COLO829 (cell line): ENCODE measurements at regions not wholly inside any gene's neighbourhood (a gene's known extent, or its start where the extent isn't known, plus 50 kb on each side); places are given as distances from the start of the nearest gene placed in this dataset.

Experiments used
- DNase-seq: peaks from one replicate; pipeline ENCODE4 v3.0.0; 2012; ENCODE audit warnings: low spot score

DNA sequence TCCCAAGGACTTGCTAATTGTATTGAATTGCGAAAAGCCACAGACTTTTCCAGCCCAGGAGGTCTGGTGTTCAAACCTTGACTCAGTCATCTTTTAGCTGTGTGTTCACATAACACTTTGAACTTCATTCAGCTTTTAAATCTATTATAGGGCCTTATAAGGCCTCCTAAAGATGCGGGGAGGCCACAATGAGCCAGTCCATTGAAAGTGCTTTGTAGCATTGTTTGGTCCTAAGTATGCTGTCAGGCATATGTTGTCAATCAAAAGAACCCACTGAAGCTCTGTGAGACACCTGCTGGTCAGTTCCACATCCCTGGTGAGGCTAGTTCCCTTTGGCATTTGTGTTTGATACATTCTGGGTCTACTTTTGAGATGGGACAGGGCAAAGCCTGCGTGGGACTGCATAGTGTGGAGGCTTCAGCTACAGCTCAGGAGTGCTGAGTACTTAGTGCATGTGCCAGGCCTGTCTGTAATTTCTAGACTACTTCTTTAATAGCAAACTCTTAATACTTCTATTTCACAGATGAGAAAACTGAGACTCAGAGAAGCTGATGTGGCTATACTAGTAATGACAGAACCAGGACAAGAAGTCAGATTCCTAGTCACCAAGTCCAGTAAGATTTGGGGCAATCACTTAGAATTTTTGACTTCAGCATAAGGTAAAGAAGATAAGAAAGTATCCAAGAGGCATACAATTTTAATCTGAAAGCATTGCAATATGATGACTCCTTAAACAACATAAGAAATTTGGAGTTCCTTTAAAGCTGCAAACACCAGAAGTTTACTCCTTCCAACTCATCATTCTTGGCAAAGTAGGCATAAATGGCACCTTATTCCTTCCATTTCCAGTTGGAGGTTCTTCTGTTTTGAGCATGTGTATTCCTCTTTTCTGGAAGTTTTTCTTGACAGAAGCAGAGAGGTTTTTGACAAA, 213.0 kb downstream of the PDCD6IP start:
- DNase-seq, result peak; percentile 39

DNA sequence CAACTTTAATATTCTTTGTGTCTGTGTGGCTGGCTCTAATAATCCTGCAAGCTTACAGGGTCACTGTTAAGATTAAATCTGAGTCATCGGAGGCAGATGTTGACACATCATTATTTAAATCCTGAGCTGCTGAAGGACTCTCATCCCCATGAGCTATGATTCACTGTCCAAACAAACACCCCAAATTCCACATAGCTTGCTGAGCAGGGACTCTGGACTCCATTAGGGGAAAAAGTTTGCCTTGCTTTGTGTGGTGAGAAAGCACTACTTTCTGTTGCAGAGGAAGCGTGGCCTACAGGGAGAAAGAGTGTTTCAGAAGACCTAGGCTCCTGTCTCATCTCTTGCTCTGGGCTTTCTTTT, 213.7 kb downstream of the PDCD6IP start:
- DNase-seq, result peak; percentile 65

DNA sequence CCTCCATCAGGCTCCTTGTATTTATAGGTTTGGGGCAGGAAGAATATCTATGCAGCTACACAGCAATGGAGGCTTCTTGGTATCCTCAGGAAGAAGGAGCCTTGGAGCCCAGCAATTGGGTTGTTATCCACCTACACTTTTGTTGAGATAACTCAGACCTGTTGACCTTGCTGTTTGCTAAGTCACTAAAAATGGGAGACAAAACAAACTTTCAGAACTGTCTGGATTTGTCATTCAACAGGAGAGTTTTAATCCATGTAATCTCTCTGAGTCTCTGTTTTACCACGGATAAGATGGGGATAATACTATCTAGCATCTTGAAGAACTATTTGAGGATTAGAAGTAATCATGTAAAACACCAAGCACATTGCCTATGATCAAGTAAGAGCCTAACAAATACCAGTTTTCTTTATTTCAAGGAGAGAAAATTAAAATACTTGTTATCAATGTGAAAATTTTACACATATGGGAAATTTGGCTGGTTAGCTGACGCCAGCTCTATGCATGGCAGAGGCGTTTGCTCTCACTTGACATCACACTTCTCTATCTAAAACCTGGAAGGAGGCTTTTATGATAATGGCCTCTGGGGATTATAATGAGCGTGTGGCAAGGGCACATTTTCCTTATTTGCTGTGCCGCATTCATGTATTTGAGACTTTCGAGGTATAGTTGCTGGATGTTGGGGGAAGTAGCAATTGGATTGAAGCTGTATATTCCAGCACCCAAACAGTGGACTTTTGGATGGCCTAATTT, 215.6 kb downstream of the PDCD6IP start:
- DNase-seq, result no peak

DNA sequence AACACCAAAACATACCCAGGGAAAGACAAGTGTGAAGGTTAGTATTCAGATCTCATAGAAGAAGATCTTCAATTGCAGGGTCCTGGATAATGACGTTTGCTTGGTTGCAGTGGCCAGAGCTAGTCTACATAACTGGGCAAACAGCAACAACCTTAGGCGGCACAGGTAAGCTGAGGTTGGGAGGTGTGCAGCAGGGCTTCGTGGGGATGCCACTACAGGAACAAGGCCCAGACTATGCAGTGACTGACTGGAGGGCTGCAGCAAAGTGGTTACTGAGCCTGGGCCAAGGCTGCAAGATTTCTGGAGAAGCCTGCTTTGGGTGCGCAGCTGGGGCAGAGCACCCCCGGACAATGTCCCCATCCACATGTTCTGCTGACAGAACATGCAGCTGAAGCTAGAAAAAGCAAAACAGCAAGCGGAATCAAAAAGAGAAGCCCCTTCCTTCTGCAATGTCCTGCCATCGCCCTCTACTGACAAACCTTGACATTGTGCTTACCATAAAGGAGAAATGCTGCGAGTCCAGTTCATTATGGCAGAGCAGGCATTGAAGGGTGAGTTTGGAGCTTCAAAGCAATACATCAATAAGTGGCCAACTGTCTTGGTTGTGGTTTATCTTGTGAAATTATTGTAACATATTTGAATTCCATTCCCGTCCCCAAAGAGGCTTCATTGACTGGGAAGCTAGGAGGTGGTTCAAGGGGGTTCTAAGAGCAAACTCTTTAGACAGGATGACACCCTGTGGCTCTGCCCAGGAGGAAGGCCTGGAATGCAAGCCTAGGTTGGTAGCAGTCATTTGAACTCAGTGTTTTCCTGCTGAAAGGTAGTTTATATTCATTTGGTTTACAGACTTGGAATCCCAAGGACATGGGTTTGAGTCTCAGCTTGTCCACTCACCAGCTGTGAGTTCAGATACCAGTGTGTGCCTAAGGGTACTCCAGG, 217.0 kb downstream of the PDCD6IP start:
- DNase-seq, result no peak

DNA sequence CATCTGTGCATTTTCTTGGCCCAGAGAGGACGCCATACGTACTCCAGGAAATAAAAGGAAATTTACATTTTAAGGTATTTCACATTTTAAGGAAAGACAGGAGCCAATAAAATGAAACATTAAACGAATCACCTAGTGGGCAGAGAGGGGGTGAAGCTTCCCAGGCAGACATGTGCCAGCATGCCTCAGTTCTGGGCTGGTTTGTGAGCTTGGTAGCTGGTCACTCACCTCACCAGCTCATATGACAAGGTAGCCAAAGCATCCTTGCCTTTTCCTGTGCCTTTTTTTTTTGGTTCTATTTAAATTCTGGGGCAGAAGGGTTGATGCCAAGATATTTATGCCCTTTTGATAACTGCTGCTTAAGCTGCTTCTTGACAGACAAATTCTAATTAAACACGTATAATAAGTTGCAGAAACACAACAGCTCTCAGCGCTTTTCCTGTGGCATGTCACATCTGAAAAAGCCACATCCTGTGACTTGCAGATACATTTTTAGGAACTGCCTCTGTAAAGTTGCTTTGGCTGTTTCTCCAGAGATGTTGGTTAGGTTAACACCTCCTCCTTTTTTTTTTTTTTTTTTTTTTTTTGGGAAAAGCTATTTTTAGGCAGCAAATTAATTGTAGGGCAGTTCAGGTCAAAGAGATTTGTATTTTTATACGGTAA, 218.6 kb downstream of the PDCD6IP start:
- no peak for DNase-seq

DNA sequence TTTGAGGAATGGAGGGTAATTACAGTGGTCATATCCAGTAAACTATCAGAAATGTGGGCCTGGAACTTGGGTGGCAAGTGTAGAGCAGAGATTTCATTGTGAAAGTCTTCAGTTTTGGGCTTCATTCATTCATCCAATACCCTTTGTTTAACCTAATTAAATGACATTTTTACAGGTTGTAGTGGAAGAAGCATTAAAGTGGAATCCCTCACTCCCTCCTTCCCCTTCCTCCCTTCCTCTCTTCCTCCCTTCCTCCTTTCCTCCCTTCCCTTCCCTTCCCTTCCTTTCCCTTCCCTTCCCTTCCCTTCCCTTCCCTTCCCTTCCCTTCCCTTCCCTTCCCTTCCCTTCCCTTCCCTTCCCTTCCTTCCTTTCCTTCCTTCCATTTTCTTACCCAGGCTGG, 219.3 kb downstream of the PDCD6IP start:
- DNase-seq, result no peak

DNA sequence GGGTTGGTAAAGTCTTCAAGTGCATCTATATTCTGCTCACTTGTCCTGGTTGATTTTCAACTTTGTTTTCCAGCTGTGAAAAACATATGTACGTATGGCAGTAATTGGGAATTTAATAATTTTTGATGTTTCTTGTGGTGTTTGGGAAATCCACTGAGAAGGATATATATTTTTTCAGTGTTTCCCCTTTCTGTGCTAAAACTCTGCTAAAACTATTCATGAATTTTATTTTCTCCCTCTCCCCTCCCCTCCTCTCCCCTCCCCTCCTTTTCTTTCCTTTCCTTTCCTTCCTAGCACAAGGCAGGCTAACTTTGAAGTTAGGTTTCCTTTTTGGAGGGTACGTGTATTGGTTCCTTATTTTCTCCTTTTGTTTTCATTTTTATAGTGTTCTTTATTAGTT, 220.7 kb downstream of the PDCD6IP start:
- DNase-seq, result no peak

DNA sequence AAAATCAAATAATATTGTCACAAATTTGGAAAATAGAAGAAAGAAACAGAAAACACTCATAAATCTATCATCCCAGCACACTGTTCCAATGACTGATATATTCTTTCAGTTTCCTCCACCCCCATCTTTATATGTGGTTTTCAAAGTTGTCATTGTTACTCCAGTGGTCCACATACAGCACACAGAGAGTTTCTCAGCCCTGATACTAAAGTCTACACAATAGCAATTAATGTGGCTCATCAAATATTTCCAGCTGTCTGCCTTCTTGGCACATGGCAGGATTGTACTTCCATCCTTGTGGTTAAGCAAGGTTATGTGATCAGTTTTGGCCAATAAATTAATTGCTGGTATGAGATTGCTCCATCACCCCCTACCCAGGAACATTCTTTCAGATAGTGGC, 221.7 kb downstream of the PDCD6IP start:
- DNase-seq, result no peak

DNA sequence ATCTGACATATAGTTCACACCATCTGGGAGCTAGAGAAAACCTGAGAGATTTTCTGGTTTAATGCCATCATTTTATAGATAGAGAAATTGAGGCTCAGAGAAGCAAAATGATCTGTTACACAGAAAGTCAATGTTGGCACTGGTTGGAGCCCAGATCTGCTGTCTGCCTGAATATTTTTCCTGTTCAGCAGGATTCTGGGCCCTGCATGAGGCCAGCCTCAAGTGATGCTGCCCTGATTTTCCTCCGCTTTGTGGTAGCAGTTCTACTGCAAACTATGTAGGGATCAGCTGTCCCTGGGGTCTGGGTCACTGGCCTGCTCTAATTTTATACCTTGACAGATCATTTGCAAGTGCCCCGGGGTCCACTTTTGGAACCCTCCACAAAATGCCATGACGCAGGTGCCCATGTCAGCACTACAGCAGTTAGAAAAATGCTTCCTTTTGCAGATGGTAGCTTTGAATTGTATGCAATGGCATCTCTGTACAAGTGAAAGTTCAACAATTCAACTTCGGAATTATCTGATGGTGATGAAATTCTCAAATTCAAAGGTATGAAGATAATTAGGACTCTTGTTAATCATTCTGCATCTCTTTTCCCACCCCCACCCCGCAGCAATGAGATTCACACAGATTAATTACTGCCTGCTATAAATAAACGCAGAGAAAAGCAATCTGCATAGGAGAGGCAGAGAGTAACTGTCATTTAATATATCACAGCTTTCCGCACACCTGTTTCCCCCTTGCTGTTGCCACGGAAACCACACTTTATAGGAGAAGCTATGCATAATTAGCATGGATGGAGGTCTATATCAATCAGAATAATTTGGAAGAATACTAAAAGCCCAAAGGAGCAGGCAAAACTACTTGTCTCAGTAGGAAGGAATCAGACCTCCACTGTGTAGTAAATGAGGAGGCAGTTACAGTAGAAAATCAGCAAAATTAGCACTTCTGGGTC, 222.6 kb downstream of the PDCD6IP start:
- no peak for DNase-seq

DNA sequence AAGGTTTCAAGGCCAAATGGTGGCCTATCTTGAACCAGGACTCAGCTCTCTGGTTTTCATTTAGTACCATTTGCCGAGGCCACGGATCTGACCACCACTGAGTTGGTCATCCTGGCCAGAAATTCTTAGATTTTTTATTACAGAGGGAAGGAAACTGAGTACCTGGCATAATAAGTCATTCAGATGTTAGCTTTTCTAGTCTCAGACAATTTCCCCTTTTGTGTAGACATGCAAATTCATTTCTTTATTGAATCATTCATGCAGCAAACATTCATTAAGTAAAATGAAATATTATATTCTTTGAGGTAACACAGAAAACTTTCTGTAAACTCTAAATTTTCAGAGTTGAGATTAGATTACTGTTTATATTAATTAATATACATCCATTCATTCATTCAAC, 223.7 kb downstream of the PDCD6IP start:
- DNase-seq, result no peak

DNA sequence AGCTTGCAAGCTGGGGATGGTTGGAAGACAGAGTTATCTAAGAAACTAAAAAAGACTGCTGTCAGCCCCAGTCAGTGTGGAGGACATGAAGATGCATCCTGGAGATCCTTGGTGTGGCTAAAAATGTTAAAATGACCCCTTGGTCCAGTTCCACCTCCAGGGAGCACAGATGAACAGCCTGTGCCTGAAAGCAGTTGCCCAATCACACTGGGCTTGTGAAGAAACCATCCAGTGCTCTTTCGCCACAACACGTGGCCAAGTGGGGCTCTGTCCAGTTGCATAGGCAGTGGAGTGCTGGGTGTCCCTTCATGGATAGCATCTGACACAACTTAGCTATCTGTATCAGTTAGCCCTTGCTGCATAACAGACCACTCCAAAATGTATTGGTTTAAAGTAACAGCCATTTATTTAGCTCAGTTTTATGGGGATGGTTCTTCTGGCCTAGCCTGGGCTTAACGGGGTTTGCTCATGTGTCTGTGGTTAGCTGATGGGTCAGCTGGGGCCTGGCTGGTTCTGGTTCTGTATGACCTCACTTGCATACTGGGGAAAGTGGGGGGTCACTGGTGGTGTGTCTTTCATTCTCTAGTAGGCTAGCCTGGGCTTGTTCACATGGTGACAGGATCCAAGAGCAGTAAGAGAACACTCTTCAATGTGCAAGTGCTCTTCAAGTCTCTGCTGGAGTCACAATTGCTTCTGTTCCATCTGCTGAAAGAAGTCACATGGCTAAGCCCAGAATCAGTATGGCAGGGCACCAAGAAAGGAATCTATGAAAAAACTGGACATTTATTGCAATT, 226.2 kb downstream of the PDCD6IP start:
- no peak for DNase-seq

DNA sequence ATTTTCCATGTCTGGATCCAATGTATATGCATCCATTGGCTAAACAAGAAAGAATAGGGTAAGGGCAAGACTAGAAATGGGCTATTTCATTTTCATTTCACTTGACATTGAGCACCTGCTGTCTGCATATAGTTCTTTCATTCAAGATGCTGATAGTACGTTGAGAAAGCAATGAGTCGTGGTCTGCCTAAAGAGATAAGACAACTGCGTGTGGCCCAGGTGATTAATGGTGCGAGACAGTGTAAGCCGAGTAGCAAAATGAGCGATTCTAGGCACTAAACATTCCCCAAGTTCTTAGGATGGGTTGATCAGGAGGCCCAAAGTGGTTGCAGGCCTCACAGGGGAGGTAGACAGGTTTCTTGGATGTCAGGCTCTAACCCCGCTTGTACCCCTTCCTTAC, 235.4 kb downstream of the PDCD6IP start:
- DNase-seq, result no peak

DNA sequence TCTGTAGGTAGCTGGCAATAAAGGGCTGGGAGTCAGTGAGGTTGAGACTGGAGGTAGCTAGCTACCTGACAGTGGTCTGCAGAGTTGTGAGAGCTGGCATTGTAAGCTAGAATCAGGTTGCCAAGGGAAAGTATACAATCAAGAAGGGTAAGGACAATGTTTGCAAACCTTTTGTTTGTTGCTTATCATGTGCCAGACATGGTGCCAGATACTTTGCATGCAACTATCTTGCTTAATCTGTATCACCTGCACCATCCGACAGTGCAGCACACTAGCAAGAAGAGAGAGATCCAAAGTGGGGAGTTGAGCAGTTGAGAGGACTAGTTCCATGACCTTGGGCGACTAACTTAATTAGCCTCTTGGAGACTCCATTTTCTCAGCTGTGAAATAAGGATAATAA, 236.4 kb downstream of the PDCD6IP start:
- DNase-seq, result no peak

DNA sequence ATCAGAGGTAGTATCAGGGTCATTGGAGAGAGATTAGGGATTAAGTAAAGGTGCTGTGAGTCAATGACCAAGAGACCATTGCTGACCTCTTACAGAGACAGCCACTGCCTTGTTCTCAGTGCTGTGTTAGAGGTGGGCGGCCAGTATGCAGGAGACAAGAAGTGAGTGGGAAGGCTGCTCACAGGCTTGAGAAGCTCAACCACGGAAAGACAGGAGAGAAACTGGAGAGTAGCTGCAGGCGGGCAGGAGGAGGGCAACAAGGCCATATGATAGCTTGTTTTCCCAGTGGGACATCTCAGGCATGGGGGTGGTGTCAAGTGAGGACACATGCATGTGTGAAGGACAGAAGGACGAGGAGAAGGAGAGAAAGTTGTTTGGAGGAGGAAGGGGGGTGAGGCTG, 237.3 kb downstream of the PDCD6IP start:
- DNase-seq, result peak; percentile 79

DNA sequence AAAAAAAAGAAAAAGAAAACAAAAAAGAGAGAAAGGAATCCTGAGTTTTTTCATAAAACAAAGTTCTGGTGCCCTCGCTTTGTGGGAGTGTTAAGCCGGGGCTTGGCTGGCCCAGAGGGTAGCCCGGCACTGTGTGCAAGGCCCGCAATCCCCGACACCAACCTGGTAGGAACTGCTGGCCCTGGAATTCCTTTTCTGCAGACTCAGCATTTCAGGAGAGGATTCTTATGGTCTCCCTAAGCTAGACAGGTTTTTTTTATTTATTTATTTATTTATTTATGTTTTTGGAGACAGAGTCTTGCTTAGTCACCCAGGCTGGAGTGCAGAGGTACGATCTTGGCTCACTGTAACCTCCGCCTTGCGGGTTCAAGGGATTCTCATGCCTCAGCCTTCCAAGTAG, 238.8 kb downstream of the PDCD6IP start:
- DNase-seq, result no peak

DNA sequence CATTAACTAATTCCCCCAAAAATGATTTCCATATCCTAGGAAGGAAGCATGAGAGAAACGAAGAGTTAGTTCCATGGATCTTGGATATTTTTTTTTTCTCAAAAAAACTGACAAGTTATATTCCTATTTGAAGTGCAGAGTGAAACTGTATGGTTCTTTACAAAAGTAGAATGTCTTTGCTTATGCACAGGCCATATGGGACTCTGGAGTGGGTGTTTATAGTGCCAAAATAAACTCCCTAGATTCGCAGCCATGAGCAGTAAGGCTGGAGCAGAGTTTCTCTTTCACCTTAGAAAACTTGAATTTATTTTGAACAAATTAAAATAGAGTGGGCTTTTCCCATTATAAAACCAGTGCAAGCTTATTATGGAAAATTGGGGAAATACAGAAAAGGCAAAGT, 239.7 kb downstream of the PDCD6IP start:
- no peak for DNase-seq

DNA sequence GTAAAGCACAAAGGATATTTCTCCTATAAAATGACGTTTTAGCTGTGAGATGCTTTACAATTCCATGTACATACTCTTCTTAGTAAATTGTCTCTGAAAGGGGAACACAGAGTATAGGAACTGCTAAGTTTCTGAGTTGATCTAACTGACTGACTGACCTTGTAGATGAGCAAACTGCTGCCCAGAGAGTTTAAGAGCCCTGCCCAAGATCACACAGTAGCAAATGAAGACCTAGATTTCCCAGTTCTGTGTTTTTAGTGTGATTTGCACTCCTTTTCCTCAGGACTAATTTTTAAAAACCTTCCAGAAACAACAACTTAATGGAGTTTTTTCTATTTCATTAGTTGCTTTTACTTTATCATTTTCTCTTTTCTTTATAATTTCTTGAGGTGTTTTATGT, 247.7 kb downstream of the PDCD6IP start:
- no peak for DNase-seq

DNA sequence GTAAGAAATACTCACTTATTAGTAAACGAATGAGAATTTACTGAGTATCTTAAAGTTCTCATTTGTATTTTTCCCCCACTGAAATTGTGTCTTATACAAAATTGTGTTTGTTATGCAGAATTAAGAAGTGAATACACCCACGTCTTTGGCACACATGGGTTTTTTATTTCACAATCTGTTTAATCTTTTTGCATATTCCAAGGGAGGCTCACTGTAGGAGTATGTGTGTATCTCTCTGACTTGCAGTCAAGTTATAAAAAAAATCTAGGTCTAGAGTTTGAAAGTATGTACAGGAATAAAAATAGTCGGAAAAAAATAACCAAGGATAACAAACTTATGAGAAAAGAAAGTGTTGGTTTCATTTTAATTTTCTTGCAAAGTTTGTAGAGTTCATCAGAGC, 255.2 kb downstream of the PDCD6IP start:
- DNase-seq, result no peak

DNA sequence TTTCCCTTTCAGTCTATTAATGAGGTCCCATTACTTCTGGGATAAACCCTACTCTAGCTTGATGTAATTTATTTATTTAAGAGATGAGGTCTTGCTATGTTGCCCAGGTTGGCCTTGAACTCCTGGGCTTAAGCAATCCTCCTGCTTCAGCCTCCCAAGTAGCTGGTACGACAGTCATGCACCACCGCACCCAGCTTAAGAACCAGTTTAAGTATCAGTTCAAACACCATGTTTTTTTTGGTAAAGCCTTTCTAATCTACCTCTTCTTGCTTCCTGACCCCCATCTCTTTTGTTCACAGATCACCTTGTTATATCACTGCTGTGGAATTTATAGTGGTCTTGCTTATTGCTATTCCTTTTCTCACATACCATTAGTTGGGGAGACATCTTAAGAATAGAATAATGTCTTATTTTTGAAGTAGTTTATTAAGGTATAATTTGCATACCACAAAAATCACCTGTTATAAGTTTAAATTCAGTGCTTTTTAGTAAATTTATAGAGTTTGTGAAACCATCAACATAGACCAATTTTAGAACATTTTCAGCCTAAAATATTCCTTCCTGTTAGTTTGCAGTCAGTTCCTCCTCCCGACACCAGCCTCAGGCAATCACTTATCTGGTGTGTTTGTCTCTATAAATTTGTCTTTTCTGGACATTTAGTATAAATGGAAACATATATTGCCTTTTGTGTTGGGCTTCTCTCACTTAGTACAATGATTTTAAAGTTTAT, 257.9 kb downstream of the PDCD6IP start:
- DNase-seq, result no peak
